ENCODE measurements at regions not wholly inside any gene's neighbourhood (a gene's known extent, or its start where the extent isn't known, plus 50 kb on each side); places are given as distances from the start of the nearest gene placed in this dataset.

DNA sequence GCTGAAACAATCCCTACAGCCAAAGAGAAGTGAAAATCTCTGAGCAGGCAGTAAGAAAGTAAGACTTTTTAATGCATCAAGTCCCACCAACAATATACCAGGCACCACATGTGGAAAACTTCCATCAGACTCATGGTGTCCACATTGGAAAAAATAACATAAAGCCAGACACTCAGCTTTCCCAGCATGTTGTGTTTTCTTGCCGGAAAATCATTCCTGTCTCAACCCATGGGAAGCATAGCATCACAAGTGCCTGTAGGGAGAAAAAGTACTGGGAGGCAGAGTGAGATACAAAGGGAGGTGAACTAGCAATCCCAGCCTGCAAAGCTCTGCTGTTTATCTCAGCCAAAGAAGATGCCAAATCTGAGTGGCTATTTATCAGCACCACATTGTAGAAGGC lies 868.9 kb downstream of the SI start:
- ATAC-seq (ENCODE audit: insufficient read depth, low FRiP score): no peak
- Histone ChIP-seq H3K27me3 (ENCODE audit: control insufficient read depth in 3 of 3, insufficient read depth in 3 of 3, low read length in 2 of 3) (no peaks in the 10 kb centered on the region), H3K36me3 (ENCODE audit: control insufficient read depth in 4 of 4, insufficient read depth in 4 of 4, low read length in 4 of 4) (no peaks in the 10 kb centered on the region), H3K4me1 (ENCODE audit: control insufficient read depth in 5 of 5, insufficient read depth in 5 of 5, low read length in 5 of 5) (no peaks in the 10 kb centered on the region), H3K9me3 (ENCODE audit: control insufficient read depth in 4 of 4, insufficient read depth in 3 of 4, low read length in 3 of 4) (peaks cover 0 to 2% (median 0%) of the 10 kb centered on the region in 4 donors), H3K4me3 (no peak overlapping the region), H3K27ac (ENCODE audit: low read depth in 1 of 2, low read length in 1 of 2) (no peak overlapping the region), H3K9ac (ENCODE audit: insufficient read depth in 1 of 2, low read length in 2 of 2) (no peak overlapping the region)
- WGBS, 2 donors: 89 to 95% methylated on average over 1 of the region's 1 CpG
- TF ChIP-seq, protein P1, sequence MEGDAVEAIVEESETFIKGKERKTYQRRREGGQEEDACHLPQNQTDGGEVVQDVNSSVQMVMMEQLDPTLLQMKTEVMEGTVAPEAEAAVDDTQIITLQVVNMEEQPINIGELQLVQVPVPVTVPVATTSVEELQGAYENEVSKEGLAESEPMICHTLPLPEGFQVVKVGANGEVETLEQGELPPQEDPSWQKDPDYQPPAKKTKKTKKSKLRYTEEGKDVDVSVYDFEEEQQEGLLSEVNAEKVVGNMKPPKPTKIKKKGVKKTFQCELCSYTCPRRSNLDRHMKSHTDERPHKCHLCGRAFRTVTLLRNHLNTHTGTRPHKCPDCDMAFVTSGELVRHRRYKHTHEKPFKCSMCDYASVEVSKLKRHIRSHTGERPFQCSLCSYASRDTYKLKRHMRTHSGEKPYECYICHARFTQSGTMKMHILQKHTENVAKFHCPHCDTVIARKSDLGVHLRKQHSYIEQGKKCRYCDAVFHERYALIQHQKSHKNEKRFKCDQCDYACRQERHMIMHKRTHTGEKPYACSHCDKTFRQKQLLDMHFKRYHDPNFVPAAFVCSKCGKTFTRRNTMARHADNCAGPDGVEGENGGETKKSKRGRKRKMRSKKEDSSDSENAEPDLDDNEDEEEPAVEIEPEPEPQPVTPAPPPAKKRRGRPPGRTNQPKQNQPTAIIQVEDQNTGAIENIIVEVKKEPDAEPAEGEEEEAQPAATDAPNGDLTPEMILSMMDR (IDR thresholded peaks at IDR 0.05; ENCODE audit: control extremely low read depth, extremely low read depth): no peak
- no peak for DNase-seq

DNA sequence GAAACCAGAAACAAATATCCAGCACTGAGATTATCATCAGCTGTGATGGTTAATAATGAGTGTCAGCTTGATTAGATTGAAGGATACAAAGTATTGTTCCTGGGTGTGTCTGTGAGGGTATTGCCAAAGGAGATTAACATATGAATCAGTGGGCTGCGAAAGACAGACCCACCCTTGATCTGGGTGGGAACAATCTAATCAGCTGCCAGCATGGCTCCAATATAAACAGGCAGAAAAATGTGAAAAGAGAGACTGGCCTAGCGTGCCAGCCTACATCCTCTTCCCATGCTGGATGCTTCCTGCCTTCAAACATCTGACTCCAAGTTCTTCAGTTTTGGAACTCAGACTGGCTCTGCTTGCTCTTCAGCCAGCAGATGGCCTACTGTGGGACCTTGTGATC lies 869.5 kb downstream of the SI start:
- no peak overlapping the region for H3K9ac ChIP-seq (ENCODE audit: insufficient read depth in 1 of 2, low read length in 2 of 2)
- H3K4me1 ChIP-seq (ENCODE audit: control insufficient read depth in 5 of 5, insufficient read depth in 5 of 5, low read length in 5 of 5): no peaks in the 10 kb centered on the region
- WGBS, 2 donors: 65 to 79% methylated on average over 2 of the region's 2 CpGs
- no peak overlapping the region for H3K27ac ChIP-seq (ENCODE audit: low read depth in 1 of 2, low read length in 1 of 2)
- ATAC-seq (ENCODE audit: insufficient read depth, low FRiP score) (no peak), DNase-seq (no peak)
- no peak overlapping the region for H3K4me3 ChIP-seq
- no peaks in the 10 kb centered on the region for H3K27me3 ChIP-seq (ENCODE audit: control insufficient read depth in 3 of 3, insufficient read depth in 3 of 3, low read length in 2 of 3)
- H3K36me3 ChIP-seq (ENCODE audit: control insufficient read depth in 4 of 4, insufficient read depth in 4 of 4, low read length in 4 of 4): no peaks in the 10 kb centered on the region
- H3K9me3 ChIP-seq (ENCODE audit: control insufficient read depth in 4 of 4, insufficient read depth in 3 of 4, low read length in 3 of 4): peaks cover 0 to 2% (median 0%) of the 10 kb centered on the region in 4 donors
- TF ChIP-seq, protein P1 (IDR thresholded peaks at IDR 0.05; ENCODE audit: control extremely low read depth, extremely low read depth): no peak

DNA sequence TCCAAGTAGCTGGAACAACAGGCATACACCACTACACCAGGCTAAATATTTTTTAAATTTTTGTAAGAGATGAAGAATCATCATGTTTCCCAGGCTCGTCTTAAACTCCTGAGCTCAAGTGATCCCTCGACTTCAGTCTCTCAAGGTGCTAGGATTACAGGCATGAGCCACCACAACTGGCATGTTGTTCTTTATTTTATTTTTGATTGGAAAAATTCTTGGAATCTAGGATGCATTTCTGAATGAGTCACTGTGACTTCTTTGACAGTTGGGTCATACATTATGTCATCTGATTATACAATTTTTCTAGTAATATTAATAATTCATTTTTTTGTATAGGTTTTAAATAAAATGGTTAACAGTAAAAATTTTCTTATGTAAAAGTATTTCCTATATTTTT lies 870.2 kb downstream of the SI start:
- Histone ChIP-seq H3K4me3 (no peak overlapping the region), H3K9ac (ENCODE audit: insufficient read depth in 1 of 2, low read length in 2 of 2) (no peak overlapping the region), H3K9me3 (ENCODE audit: control insufficient read depth in 4 of 4, insufficient read depth in 3 of 4, low read length in 3 of 4) (peaks cover 0 to 2% (median 0%) of the 10 kb centered on the region in 4 donors), H3K27ac (ENCODE audit: low read depth in 1 of 2, low read length in 1 of 2) (no peak overlapping the region), H3K27me3 (ENCODE audit: control insufficient read depth in 3 of 3, insufficient read depth in 3 of 3, low read length in 2 of 3) (no peaks in the 10 kb centered on the region), H3K4me1 (ENCODE audit: control insufficient read depth in 5 of 5, insufficient read depth in 5 of 5, low read length in 5 of 5) (no peaks in the 10 kb centered on the region), H3K36me3 (ENCODE audit: control insufficient read depth in 4 of 4, insufficient read depth in 4 of 4, low read length in 4 of 4) (no peaks in the 10 kb centered on the region)
- WGBS, 2 donors: 68 to 79% methylated on average over 2 of the region's 2 CpGs
- ATAC-seq (ENCODE audit: insufficient read depth, low FRiP score) (no peak), DNase-seq (no peak)
- TF ChIP-seq, protein P1 (IDR thresholded peaks at IDR 0.05; ENCODE audit: control extremely low read depth, extremely low read depth): no peak

Measured in lung (tissue), 11 donors.